Upper lobe of right lung (tissue), 1 donor: ENCODE measurements at regions not wholly inside any gene's neighbourhood (a gene's known extent, or its start where the extent isn't known, plus 50 kb on each side); places are given as distances from the start of the nearest gene placed in this dataset.

ENCODE experiments used
- ATAC-seq: fragments of 200-7000 bp; cut with Tn5 transposase; one replicate; pipeline ENCODE4 v1.9.1; 2020; ENCODE audit warnings: mild to moderate bottlenecking, moderate library complexity
- DNase-seq: peaks from one replicate; pipeline ENCODE4 v3.0.0-alpha.2; 2020
- H3K27ac ChIP-seq: fragments of 200-600 bp; one replicate; pipeline ENCODE4 v1.8.0; 2022
- H3K27me3 ChIP-seq: fragments of 200-600 bp; one replicate; pipeline ENCODE4 v1.8.0; 2022; ENCODE audit warnings: mild to moderate bottlenecking
- H3K36me3 ChIP-seq: fragments of 200-600 bp; one replicate; pipeline ENCODE4 v1.8.0; 2022
- H3K4me1 ChIP-seq: fragments of 200-600 bp; one replicate; pipeline ENCODE4 v1.8.0; 2022
- H3K4me3 ChIP-seq: fragments of 200-600 bp; one replicate; pipeline ENCODE4 v1.8.0; 2022; ENCODE audit warnings: mild to moderate bottlenecking
- H3K9me3 ChIP-seq: fragments of 200-600 bp; one replicate; pipeline ENCODE4 v1.8.0; 2022
- intact Hi-C: fragments of 100-400 bp; cut with DNase I; formaldehyde crosslinking; loops from one replicate; pipeline ENCODE4 v1.11.0; 2022
- TF ChIP-seq, protein P1 (sequence below): fragments of 200-600 bp; IDR thresholded peaks from one replicate; pipeline ENCODE4 v1.8.0; 2022; ENCODE audit warnings: antibody characterized with exemption
- donor health status: DM: no; HTN: yes; CAD: no; lungs with severe emphysema.

DNA sequence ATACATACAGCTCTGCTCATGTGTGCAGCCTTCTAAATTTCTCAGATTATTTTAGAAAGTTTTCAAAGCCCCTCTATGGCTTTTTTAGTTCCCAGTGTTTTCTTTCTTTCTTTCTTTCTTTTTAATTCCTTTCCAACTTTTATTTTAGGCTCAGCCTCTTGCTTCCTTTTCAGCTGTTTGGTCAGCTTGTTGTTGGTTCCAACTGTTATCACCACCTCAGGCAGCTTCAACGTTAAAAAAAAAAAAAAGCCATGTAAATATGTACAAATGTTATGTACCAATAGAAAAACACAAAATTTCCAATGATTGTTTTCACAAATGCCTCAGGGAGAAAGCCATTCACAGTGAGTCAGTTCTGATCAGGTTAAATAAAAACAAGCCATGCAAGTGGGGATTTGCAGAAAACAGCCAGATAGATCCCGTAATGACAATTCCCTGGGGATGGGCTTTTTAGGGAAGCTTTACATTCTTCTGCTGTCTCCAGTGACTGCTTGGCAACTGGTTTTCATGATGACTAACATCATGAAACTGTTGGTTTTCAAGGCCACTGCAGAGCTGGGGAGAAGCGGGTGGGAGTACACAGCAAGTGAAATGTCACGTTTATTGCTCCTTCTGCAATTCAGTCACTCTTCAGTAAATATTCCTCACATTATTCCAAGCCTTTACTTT is 908.4 kb downstream of the EPHA3 start:
- H3K36me3 ChIP-seq, result no peaks in the 10 kb centered on the region
- TF ChIP-seq, protein P1, sequence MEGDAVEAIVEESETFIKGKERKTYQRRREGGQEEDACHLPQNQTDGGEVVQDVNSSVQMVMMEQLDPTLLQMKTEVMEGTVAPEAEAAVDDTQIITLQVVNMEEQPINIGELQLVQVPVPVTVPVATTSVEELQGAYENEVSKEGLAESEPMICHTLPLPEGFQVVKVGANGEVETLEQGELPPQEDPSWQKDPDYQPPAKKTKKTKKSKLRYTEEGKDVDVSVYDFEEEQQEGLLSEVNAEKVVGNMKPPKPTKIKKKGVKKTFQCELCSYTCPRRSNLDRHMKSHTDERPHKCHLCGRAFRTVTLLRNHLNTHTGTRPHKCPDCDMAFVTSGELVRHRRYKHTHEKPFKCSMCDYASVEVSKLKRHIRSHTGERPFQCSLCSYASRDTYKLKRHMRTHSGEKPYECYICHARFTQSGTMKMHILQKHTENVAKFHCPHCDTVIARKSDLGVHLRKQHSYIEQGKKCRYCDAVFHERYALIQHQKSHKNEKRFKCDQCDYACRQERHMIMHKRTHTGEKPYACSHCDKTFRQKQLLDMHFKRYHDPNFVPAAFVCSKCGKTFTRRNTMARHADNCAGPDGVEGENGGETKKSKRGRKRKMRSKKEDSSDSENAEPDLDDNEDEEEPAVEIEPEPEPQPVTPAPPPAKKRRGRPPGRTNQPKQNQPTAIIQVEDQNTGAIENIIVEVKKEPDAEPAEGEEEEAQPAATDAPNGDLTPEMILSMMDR, result no peak
- H3K27ac ChIP-seq, result no peak overlapping the region
- no peak for DNase-seq
- H3K9me3 ChIP-seq, result no peaks in the 10 kb centered on the region
- intact Hi-C loops, result no loop called here
- H3K4me1 ChIP-seq, result peaks cover under 1% of the 10 kb centered on the region
- H3K27me3 ChIP-seq, result no peaks in the 10 kb centered on the region
- no peak overlapping the region for H3K4me3 ChIP-seq
- ATAC-seq, result no peak

GRCh38 chr3:90016555-90016954 is 909.1 kb downstream of the EPHA3 start:
- TF ChIP-seq, protein P1, result no peak
- no peaks in the 10 kb centered on the region for H3K4me1 ChIP-seq
- no peak for ATAC-seq

DNA sequence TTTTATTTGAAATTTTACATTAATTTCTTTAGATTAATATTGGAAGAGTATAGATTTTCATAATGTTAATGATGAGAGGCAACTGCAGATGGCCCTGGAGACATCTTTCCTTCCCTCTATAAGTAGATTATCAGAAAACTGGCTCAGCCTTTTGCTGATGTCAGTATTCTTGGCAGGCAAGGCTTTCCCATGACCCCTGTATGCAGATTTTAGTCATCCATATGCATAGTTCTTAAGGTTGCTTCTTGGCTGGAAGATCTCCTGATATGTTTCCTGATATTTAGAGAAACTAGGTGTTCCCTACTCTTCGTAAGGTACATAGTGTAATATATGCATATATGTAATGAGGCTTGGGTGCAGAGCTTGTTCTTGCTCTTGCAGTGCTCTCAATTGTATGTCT is 911.4 kb downstream of the EPHA3 start:
- no peak overlapping the region for H3K27ac ChIP-seq
- no peak for ATAC-seq
- no peaks in the 10 kb centered on the region for H3K4me1 ChIP-seq
- TF ChIP-seq, protein P1, result no peak
- intact Hi-C loops, result no loop called here
- no peak for DNase-seq
- no peaks in the 10 kb centered on the region for H3K9me3 ChIP-seq
- no peak overlapping the region for H3K4me3 ChIP-seq
- H3K27me3 ChIP-seq, result no peaks in the 10 kb centered on the region
- H3K36me3 ChIP-seq, result no peaks in the 10 kb centered on the region

More at GRCh38 chr3:90016555-90016954, 909.1 kb downstream of the EPHA3 start:
- Histone ChIP-seq H3K4me3 (no peak overlapping the region), H3K27ac (no peak overlapping the region), H3K36me3 (no peaks in the 10 kb centered on the region), H3K27me3 (no peaks in the 10 kb centered on the region), H3K9me3 (no peaks in the 10 kb centered on the region)
- intact Hi-C loops, result no loop called here
- no peak for DNase-seq

DNA sequence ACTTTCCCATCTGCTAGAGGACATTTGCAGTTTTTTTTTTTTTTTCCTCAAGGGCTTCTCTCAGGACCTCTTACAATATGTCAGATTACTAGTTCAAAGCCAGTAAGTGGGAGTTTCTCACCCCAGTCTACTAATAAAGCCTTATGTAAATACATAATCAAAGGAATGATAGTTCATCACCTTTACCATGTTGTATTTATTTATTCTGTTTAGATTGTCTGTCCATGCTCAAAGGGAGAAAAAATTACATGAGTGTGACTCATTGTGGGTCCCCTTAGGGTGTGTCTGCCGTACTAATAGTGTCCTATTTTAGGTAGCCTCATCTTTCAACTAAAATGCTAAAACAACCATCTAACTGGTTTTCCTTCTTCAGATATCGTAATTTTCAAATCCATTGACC is 917.6 kb downstream of the EPHA3 start:
- ATAC-seq, result no peak
- no peak overlapping the region for H3K27ac ChIP-seq
- no peak overlapping the region for H3K4me3 ChIP-seq
- intact Hi-C loops, result no loop called here
- DNase-seq, result no peak
- TF ChIP-seq, protein P1, result no peak
- H3K27me3 ChIP-seq, result no peaks in the 10 kb centered on the region
- H3K36me3 ChIP-seq, result no peaks in the 10 kb centered on the region
- H3K9me3 ChIP-seq, result no peaks in the 10 kb centered on the region
- H3K4me1 ChIP-seq, result no peaks in the 10 kb centered on the region

- H3K36me3 ChIP-seq, result no peaks in the 10 kb centered on the region
- no peaks in the 10 kb centered on the region for H3K9me3 ChIP-seq
- H3K27ac ChIP-seq, result no peak overlapping the region
- intact Hi-C loops, result no loop called here
- no peak for ATAC-seq
- no peak for DNase-seq
- TF ChIP-seq, protein P1, result no peak
- H3K27me3 ChIP-seq, result no peaks in the 10 kb centered on the region
- H3K4me1 ChIP-seq, result no peaks in the 10 kb centered on the region
- H3K4me3 ChIP-seq, result no peak overlapping the region
Measured at GRCh38 chr3:90026406-90026805, 919.0 kb downstream of the EPHA3 start.

DNA sequence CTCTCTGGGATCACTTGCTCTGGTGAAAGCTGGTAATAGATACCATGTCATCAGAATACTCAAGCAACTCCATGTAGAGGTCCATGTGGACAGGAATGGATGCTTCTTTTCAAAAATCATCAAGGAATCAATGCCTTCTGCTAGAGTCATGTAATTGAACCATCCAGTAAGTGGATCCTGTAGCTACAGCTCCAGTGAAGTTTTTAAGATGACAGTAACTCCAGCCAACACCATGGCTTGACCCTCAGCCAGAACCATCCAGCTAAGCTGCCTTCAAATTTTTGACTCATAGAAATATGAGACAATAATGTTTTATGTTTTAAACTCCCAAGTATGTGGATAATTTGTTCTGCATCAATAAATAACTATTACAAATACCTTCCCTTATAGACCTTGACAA is 923.7 kb downstream of the EPHA3 start:
- no peaks in the 10 kb centered on the region for H3K36me3 ChIP-seq
- no peaks in the 10 kb centered on the region for H3K9me3 ChIP-seq
- H3K4me3 ChIP-seq, result no peak overlapping the region
- H3K27ac ChIP-seq, result no peak overlapping the region
- ATAC-seq, result no peak
- H3K4me1 ChIP-seq, result no peaks in the 10 kb centered on the region
- DNase-seq, result no peak
- TF ChIP-seq, protein P1, result no peak
- intact Hi-C loops, result no loop called here
- H3K27me3 ChIP-seq, result no peaks in the 10 kb centered on the region
